GM19397 (cell line): ENCODE measurements at regions not wholly inside any gene's neighbourhood (a gene's known extent, or its start where the extent isn't known, plus 50 kb on each side); places are given as distances from the start of the nearest gene placed in this dataset.

Experiments
- ATAC-seq: cut with Tn5 transposase; IDR thresholded peaks from one replicate; pipeline ENCODE4 v1.9.1; 2021; ENCODE audit warnings: mild to moderate bottlenecking, moderate library complexity; ENCODE audit not compliant: unreplicated experiment

DNA sequence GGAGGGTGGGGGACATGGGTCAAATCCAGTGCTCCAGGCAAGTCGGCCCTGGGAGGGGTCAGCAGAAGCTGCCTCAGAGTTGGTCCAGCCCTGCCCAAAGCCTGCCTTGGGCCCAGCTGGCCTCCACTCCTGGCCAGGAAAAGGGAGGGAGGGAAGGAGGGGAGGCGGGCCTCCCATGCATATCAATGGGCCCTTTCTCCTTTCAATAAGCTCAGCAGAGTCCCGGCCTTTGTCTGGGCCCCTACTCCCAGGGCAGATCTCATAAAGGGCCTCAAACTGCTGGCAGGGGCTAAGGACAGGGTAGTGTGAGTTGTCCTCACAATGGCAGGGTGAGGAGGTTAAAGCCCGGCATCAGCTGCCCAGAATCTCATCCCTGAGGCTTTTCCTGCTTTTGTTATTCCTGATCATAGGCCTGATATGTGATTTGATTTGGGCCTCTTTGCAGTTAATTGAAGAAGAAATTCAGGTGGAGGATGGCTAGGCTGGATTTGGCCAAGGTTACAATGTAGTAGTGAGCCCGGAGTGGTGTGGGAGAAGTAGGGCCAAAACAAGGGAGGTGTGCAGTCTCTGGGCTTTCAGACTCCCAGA is 121.1 kb upstream of the ATP6AP2 start:
- no peak for ATAC-seq

DNA sequence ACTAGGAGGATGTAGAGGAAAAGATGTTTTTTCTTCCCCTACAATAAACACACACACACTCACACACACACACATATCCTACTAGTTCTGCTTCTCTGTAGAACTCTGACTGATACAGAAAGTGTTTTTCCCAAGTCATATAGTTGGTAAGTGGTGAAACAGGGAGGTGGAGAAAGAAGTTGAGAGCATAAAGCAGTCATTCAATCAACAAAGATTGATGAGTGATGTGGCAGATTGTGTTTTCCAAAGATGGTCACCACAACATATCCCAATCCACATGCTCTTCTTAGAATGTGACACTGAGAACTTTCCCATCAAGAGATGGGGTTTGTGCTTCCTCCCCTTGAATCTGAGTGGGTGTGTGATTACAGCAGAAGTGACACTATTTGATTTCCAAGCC is 123.4 kb upstream of the ATP6AP2 start:
- no peak for ATAC-seq

- ATAC-seq, result no peak
These were observed 128.7 kb upstream of the ATP6AP2 start for GRCh38 chrX:40452031-40452430.

GRCh38 chrX:40449956-40450706 is 130.6 kb upstream of the ATP6AP2 start:
- no peak for ATAC-seq

DNA sequence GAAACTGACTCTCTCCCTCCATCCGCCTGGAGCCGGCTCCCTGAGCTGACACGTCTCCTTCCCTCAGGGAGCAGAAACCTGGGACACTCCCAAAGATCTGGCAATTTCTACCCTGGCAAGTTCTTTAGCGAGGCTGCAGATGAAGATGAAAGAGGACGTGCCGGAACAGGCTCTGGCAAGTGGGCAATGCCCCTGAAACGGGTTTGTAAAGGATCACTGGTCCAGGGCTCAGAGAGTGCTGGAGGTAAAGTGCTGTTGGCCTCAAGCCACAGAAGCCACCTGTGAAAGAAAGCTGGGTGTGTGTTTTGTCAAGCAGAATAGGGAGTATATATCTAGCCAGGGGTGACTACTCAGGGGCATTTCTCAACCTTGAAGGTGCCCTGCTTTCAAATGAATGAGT is 131.4 kb upstream of the ATP6AP2 start:
- no peak for ATAC-seq

GRCh38 chrX:40448793-40449192 is 132.0 kb upstream of the ATP6AP2 start:
- no peak for ATAC-seq

DNA sequence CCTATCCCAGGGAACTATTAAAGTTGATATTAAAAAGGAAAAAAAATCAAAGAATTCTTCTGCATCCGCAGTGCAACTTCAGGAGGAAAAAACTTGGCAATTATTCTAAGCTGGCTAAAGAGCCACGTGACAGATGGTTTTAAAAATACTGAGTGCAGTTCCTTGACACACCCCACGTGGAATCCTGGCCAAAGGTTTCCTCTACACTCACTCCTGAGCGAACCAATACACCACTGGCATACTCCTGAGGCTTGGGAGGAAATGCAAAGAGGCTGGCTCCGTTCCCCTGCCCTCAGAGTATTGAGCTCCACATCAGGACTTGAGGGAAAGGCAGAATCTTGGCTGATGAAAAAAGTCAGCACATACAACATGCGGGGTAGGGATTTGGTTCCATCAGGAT is 133.8 kb upstream of the ATP6AP2 start:
- no peak for ATAC-seq

- no peak for ATAC-seq
These were observed 135.1 kb upstream of the ATP6AP2 start for GRCh38 chrX:40445691-40446090.

- ATAC-seq, result no peak
These were observed 135.8 kb upstream of the ATP6AP2 start for GRCh38 chrX:40444798-40445496.

GRCh38 chrX:40444133-40444532 is 136.6 kb upstream of the ATP6AP2 start:
- ATAC-seq, result no peak

GRCh38 chrX:40440866-40441265 is 139.9 kb upstream of the ATP6AP2 start:
- ATAC-seq, result no peak

DNA sequence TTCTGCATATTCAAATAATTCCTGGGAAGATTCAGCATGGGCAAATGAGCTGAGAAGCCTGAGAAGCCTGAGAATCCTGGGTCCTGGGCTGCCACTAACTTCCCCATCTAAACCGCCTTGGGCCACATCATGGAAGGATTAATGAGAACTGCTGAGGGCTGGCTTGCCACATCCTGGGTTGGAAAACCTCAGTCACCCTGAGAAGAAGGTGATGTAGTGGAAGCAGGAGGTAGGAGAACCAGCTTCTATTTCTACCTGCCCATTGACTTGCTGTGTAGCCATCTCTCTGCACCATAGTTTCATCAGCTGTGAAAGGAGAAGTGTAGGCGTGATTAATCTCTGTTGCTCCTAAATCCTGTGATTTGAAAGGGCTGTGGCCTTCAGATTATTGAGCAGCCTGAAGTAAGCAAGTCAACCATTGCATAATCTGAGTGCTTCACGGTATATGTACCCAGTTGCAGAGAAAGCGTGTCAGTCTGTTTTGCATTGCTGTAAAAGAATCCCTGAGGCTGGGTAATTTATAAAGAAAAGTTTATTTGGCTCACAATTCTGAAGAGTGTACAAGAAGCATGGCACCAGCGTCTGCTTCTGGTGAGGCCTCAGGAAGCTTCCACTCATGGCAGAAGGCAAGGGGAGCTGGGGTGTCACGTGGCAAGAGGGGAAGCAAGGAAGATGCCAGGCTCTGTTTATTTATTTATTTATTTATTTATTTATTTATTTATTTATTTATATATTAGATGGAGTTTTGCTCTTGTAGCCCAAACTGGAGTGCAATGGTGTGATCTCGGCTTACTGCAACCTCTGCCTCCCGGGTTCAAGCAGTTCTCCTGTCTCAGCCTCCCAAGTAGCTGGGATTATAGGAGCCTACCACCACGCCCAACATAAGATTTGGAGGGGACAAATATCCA is 140.9 kb upstream of the ATP6AP2 start:
- no peak for ATAC-seq

DNA sequence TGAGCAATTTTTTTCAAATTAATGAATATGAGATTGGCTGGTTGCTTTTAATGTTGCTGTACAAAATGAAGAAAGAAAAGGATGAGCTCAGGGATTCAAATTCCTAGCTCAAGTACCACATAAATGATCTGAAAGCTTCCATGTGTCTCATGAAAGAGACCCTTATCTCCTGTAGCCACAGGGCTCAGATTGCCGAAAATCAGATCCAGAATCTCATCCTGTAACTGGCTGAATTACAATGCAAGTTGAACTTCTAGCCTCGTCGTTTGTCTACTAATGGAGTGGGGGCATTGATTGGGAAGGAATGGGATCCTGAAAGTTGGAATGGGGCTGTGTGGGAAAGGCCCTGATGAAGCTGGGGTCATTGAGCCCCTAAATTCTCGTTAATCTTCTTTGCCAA is 143.4 kb upstream of the ATP6AP2 start:
- no peak for ATAC-seq

GRCh38 chrX:40434947-40435346 is 145.8 kb upstream of the ATP6AP2 start:
- no peak for ATAC-seq

GRCh38 chrX:40434443-40434842 is 146.3 kb upstream of the ATP6AP2 start:
- ATAC-seq, result no peak

- ATAC-seq, result no peak
These were observed 147.6 kb upstream of the ATP6AP2 start for GRCh38 chrX:40433160-40433559.

DNA sequence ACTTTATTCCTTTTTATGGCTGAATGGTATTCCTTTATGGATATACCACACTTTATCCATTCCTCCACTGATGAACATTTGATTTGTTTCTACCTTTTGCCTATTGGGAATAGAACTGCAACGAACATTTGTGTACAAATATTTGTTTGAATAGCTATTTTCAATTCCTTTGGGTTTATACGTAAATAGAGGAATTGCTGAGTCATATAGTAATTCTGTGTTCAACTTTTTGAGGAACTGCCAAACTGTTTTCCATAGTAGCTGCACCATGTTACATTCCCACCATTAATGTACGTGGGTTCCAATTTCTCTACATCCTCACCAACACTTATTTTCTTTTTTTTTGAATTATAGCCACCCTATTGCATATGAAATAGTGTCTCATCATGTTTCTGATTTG is 156.5 kb upstream of the ATP6AP2 start:
- ATAC-seq, result no peak

DNA sequence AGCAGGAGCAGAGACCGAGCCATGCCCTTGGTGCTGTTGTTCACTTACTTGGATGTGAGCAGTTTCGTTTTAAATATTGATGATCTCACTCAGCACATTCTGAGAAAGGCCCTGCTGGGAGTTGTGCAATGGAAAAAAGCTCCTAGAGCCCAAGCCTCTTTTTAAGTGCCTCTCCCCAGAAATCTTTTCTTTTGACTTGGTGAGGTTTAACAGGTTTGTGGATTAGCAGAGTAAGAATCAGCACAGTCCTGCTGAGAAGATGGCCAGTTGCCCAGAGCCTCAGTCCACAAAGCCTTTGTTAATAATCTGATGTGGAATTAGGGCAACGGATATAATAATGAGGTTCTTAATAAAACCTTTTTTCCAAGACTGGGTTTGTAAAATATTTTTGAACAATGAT is 157.5 kb upstream of the ATP6AP2 start:
- ATAC-seq, result no peak

GRCh38 chrX:40422021-40422420 is 158.7 kb upstream of the ATP6AP2 start:
- ATAC-seq, result no peak

GRCh38 chrX:40420899-40421729 is 159.7 kb upstream of the ATP6AP2 start:
- no peak for ATAC-seq
